NOMO-1 treated with dmso at 0.1 percent for 144 hours (cell line): ENCODE measurements at regions not wholly inside any gene's neighbourhood (a gene's known extent, or its start where the extent isn't known, plus 50 kb on each side); places are given as distances from the start of the nearest gene placed in this dataset.
A peak's percentile ranks its signal among the peaks of the same experiment; 100 is the strongest.

Experiments
- DNase-seq: peaks from one replicate; lab custom pipeline; 2025; ENCODE audit not compliant: unreplicated experiment; lab: John Stamatoyannopoulos, UW

DNA sequence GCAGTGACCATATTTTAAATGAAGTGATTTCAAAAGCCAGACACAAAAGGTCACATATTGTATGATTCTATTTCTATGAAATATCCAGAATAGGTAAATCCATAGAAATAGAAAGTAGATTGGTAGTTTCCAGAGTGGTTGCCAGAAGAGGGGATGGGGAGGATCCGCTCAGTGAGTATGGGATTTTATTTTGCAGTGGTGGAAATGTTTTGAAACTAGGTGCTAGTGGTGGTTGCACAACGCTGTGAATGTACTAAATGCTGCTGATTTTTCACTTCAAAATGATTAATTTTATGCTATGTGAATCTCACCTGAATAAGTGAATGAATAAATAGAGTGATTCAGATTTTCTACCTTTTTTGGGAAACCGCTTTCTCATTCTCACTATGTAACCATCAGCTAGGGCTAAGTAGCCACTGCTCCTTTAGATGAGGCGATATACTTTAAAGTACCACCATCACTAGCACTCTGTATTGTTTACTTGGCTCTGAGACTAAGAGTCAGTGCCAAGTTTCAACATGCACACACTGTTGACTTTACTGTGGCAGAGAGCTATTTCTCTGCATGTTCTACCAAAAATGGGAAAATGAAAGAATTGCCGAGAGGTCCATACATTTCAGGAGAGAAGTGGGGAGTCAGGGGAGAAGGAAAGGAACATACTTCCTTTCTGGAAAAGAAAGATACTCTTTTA is 90.7 kb upstream of the GOLIM4 start:
- no peak for DNase-seq

GRCh38 chr3:168183774-168184173 is 88.0 kb upstream of the GOLIM4 start:
- no peak for DNase-seq

DNA sequence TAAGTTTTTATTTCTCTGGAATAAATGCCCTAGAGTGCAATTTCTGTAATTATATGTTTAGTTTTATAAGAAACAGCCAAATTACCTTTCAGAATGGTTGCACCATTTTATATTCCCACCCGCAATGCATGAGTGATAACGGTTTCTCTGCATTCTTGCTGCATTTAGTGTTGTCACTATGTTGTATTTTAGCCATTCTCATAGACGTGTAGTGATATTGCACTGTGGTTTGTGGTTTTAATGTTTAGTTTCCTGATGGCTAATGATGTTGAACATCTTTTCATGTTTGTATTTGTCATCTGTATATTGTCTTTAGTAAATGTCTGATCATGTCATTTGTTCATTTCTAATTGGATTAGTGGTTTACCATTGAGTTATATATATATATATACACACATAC is 73.0 kb upstream of the GOLIM4 start:
- DNase-seq: no peak

GRCh38 chr3:168165390-168166269 is 69.9 kb upstream of the GOLIM4 start:
- DNase-seq: peak; percentile 49

DNA sequence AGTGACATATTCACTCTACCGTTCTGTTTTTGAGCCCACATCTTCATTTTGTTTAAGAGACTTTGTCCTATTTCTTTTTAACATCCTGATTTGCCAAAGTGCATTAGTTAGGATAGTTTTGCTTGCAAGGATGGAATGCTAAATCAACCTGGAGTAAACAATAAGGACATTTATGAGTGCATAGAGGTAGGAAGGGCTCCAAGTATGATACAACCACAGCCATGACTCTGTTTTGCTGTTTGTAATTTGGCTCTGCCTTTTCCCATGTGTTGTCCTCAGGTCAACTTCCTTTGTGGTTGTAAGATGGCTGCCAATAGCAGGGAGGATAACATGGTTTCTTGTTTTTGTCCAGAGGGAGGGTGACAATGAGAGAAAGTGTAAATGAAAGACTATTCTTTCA is 66.4 kb upstream of the GOLIM4 start:
- no peak for DNase-seq

DNA sequence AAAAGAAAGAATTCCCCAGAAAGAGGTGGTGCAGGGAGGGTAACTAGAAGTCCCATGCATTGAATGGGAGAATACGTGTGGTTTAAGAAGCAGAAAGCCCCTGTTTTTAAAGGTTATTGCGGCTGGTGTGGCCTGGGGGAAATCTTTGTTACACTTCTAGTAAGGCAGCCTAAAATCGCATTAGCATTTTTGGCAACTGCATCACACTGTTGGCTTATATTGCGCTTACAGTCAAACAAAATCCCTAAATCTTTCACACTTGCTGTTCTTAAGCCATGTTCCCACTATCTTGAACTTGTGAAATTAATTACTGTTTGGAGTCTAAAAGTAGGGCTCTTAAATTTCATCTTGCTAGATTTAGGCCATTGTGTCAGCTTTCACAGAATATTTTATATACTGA is 66.0 kb upstream of the GOLIM4 start:
- DNase-seq: no peak

DNA sequence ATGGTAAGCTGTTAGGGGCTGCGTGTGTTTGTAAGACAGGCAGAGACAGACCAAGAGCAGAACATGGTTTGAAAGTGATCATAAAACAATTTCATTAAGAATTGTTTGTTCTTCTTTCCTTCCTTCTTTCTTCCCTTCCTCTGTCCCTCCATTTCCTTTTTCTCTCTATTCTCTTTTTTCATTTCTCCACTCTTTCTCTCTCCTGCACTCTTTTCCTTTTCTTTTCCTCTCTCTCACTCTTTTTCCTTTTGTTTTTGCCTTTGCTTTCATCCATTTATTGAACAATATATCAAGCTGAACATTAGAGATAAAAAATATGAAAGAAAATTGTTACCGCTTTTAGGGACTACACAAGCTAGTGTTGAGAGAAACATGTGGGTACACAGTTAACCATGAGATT is 62.2 kb upstream of the GOLIM4 start:
- no peak for DNase-seq

GRCh38 chr3:168157099-168157700 is 61.5 kb upstream of the GOLIM4 start:
- peak; percentile 28 for DNase-seq

GRCh38 chr3:168156479-168156878 is 60.8 kb upstream of the GOLIM4 start:
- peak; percentile 90 for DNase-seq

DNA sequence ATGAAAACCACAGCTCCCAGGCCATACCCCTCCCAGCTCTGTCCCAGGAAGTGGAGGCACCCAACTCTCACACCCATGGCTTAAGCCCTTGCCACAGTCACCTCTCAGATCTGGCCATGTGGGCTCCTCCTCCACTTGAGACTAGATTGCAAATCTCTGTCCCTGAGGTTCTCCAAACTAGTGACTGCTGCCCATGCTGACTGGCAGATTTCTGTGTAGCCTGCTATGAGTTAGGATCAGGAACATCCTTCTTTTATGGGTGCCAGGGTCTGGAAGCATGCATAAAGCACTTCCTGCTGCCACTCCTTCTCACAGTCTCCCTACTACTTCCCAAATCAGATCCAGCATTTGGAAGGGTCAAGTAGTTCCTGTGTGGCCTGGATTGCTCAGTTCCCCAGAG is 59.6 kb upstream of the GOLIM4 start:
- DNase-seq: no peak

- DNase-seq: no peak
Measured at GRCh38 chr3:168154089-168154488, 58.4 kb upstream of the GOLIM4 start.

DNA sequence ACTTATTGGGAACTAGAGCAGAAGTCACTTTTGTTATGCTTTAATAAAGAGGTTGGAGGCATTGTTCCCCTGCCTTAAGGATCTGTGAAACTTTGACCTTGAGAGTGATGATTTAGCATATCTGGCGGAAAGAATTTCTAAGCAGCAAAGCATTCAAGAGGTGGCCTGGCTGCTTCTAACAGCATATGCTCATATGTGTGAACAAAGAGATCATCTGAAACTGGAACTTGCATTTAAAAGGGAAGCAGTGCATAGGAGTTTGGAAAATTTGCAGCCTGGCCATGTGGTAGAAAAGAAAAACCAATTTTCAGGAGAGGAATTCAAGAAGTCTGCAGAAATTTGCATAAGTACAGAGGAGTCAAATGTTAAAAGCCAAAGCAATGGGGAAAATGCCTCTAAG is 56.4 kb upstream of the GOLIM4 start:
- DNase-seq: no peak
